ENCODE measurements at regions not wholly inside any gene's neighbourhood (a gene's known extent, or its start where the extent isn't known, plus 50 kb on each side); places are given as distances from the start of the nearest gene placed in this dataset.

GRCh38 chr2:134099273-134099672 is 154.6 kb upstream of the MGAT5 start:
- no peak for TF ChIP-seq CTCF (IDR thresholded peaks at IDR 0.05; ENCODE audit: borderline replicate concordance, extremely low read depth, insufficient read depth)
- H3K9ac ChIP-seq (ENCODE audit: low read length in 3 of 3) = no peak overlapping the region
- intact Hi-C loops (cut with DNase I) = no loop called here
- no peaks in the 10 kb centered on the region for H3K4me1 ChIP-seq (ENCODE audit: control insufficient read depth in 2 of 3, insufficient read depth in 2 of 3, low read depth in 1 of 3, low read length in 3 of 3)
- no peaks in the 10 kb centered on the region for H3K36me3 ChIP-seq (ENCODE audit: control insufficient read depth in 2 of 3, insufficient read depth in 3 of 3, low read length in 3 of 3)
- no peak overlapping the region for H3K4me3 ChIP-seq (ENCODE audit: low read length in 3 of 3)
- DNase-seq = no peak
- H3K27me3 ChIP-seq (ENCODE audit: control insufficient read depth, insufficient read depth, low read length) = no peaks in the 10 kb centered on the region
- H3K9me3 ChIP-seq (ENCODE audit: control insufficient read depth in 2 of 3, insufficient read depth in 1 of 3, low read length in 3 of 3) = no peaks in the 10 kb centered on the region
- H3K27ac ChIP-seq (ENCODE audit: low read depth in 2 of 2, low read length in 2 of 2) = no peak overlapping the region
- FAIRE-seq = no peak

- no peak overlapping the region for H3K27ac ChIP-seq (ENCODE audit: low read depth in 2 of 2, low read length in 2 of 2)
- no peaks in the 10 kb centered on the region for H3K36me3 ChIP-seq (ENCODE audit: control insufficient read depth in 2 of 3, insufficient read depth in 3 of 3, low read length in 3 of 3)
- FAIRE-seq = no peak
- no peak for DNase-seq
- TF ChIP-seq CTCF (IDR thresholded peaks at IDR 0.05; ENCODE audit: borderline replicate concordance, extremely low read depth, insufficient read depth) = no peak
- no peak overlapping the region for H3K4me3 ChIP-seq (ENCODE audit: low read length in 3 of 3)
- no peaks in the 10 kb centered on the region for H3K9me3 ChIP-seq (ENCODE audit: control insufficient read depth in 2 of 3, insufficient read depth in 1 of 3, low read length in 3 of 3)
- H3K9ac ChIP-seq (ENCODE audit: low read length in 3 of 3) = no peak overlapping the region
- intact Hi-C loops (cut with DNase I) = no loop called here
- H3K4me1 ChIP-seq (ENCODE audit: control insufficient read depth in 2 of 3, insufficient read depth in 2 of 3, low read depth in 1 of 3, low read length in 3 of 3) = no peaks in the 10 kb centered on the region
- no peaks in the 10 kb centered on the region for H3K27me3 ChIP-seq (ENCODE audit: control insufficient read depth, insufficient read depth, low read length)
Observed at GRCh38 chr2:134103196-134103595, 150.7 kb upstream of the MGAT5 start.

- no peak overlapping the region for H3K27ac ChIP-seq (ENCODE audit: low read depth in 2 of 2, low read length in 2 of 2)
- FAIRE-seq (no peak), DNase-seq (no peak)
- H3K4me3 ChIP-seq (ENCODE audit: low read length in 3 of 3) = no peak overlapping the region
- H3K36me3 ChIP-seq (ENCODE audit: control insufficient read depth in 2 of 3, insufficient read depth in 3 of 3, low read length in 3 of 3) = no peaks in the 10 kb centered on the region
- H3K4me1 ChIP-seq (ENCODE audit: control insufficient read depth in 2 of 3, insufficient read depth in 2 of 3, low read depth in 1 of 3, low read length in 3 of 3) = no peaks in the 10 kb centered on the region
- no peaks in the 10 kb centered on the region for H3K27me3 ChIP-seq (ENCODE audit: control insufficient read depth, insufficient read depth, low read length)
- no peaks in the 10 kb centered on the region for H3K9me3 ChIP-seq (ENCODE audit: control insufficient read depth in 2 of 3, insufficient read depth in 1 of 3, low read length in 3 of 3)
- no peak overlapping the region for H3K9ac ChIP-seq (ENCODE audit: low read length in 3 of 3)
- intact Hi-C loops (cut with DNase I) = no loop called here
- TF ChIP-seq CTCF (IDR thresholded peaks at IDR 0.05; ENCODE audit: borderline replicate concordance, extremely low read depth, insufficient read depth) = no peak
Observed at GRCh38 chr2:134104754-134105153, 149.1 kb upstream of the MGAT5 start.

- H3K9me3 ChIP-seq (ENCODE audit: control insufficient read depth in 2 of 3, insufficient read depth in 1 of 3, low read length in 3 of 3) = peaks cover 0 to 5% (median 0%) of the 10 kb centered on the region in 3 donors
- no peaks in the 10 kb centered on the region for H3K27me3 ChIP-seq (ENCODE audit: control insufficient read depth, insufficient read depth, low read length)
- H3K27ac ChIP-seq (ENCODE audit: low read depth in 2 of 2, low read length in 2 of 2) = no peak overlapping the region
- no peak for DNase-seq
- H3K4me3 ChIP-seq (ENCODE audit: low read length in 3 of 3) = no peak overlapping the region
- no peak for TF ChIP-seq CTCF (IDR thresholded peaks at IDR 0.05; ENCODE audit: borderline replicate concordance, extremely low read depth, insufficient read depth)
- no peaks in the 10 kb centered on the region for H3K4me1 ChIP-seq (ENCODE audit: control insufficient read depth in 2 of 3, insufficient read depth in 2 of 3, low read depth in 1 of 3, low read length in 3 of 3)
- intact Hi-C loops (cut with DNase I) = no loop called here
- H3K9ac ChIP-seq (ENCODE audit: low read length in 3 of 3) = no peak overlapping the region
- H3K36me3 ChIP-seq (ENCODE audit: control insufficient read depth in 2 of 3, insufficient read depth in 3 of 3, low read length in 3 of 3) = no peaks in the 10 kb centered on the region
- FAIRE-seq = no peak
Observed at GRCh38 chr2:134107402-134107801, 146.5 kb upstream of the MGAT5 start.
